Activated T-cell treated with anti-CD3 and anti-CD28 coated beads for 4 hours (primary cell): ENCODE measurements at regions not wholly inside any gene's neighbourhood (a gene's known extent, or its start where the extent isn't known, plus 50 kb on each side); places are given as distances from the start of the nearest gene placed in this dataset.
"Not testable (repeated sequence)": the region's sequence is repeated elsewhere in the genome, so short reads cannot be mapped to it uniquely, and the experiment has no call there.

ENCODE experiments used
- DNase-seq: peaks from one replicate; pipeline ENCODE4 v3.0.0-alpha.2; 2020

- no peak for DNase-seq
Observed at GRCh38 chr4:54842656-54843055, 184.9 kb downstream of the KIT start.

GRCh38 chr4:54842226-54842625, 184.5 kb downstream of the KIT start:
- no peak for DNase-seq

- no peak for DNase-seq
Observed at GRCh38 chr4:54840992-54841768, 183.4 kb downstream of the KIT start.

GRCh38 chr4:54840430-54840829, 182.7 kb downstream of the KIT start:
- DNase-seq, result no peak

GRCh38 chr4:54838301-54838700, 180.5 kb downstream of the KIT start:
- no peak for DNase-seq

- no peak for DNase-seq
Observed at GRCh38 chr4:54837576-54838140, 179.9 kb downstream of the KIT start.

GRCh38 chr4:54828361-54828760, 170.6 kb downstream of the KIT start:
- DNase-seq, result not testable (repeated sequence)

- no peak for DNase-seq
Observed at GRCh38 chr4:54823616-54824015, 165.9 kb downstream of the KIT start.

- DNase-seq, result no peak
Observed at GRCh38 chr4:54819034-54819433, 161.3 kb downstream of the KIT start.

GRCh38 chr4:54818481-54818880, 160.7 kb downstream of the KIT start:
- DNase-seq, result no peak

- DNase-seq, result no peak
Observed at GRCh38 chr4:54813674-54814073, 155.9 kb downstream of the KIT start.

- no peak for DNase-seq
Observed at GRCh38 chr4:54806351-54806750, 148.6 kb downstream of the KIT start.

- no peak for DNase-seq
Observed at GRCh38 chr4:54802336-54802735, 144.6 kb downstream of the KIT start.

GRCh38 chr4:54800831-54801530, 143.2 kb downstream of the KIT start:
- DNase-seq, result no peak

GRCh38 chr4:54794579-54794978, 136.8 kb downstream of the KIT start:
- no peak for DNase-seq

- no peak for DNase-seq
Observed at GRCh38 chr4:54793856-54794422, 136.2 kb downstream of the KIT start.
